Medulla oblongata (tissue), 1 donor: ENCODE measurements at regions not wholly inside any gene's neighbourhood (a gene's known extent, or its start where the extent isn't known, plus 50 kb on each side); places are given as distances from the start of the nearest gene placed in this dataset.
"Not testable (repeated sequence)": the region's sequence is repeated elsewhere in the genome, so short reads cannot be mapped to it uniquely, and the experiment has no call there.

Experiments
- DNase-seq: peaks from one replicate; pipeline ENCODE4 v3.0.0-alpha.2; 2015; ENCODE audit errors: extremely low spot score

- no peak for DNase-seq
These were observed 749.8 kb upstream of the GRAMD2B start for GRCh38 chr5:125673359-125673950.

- DNase-seq: no peak
These were observed 743.7 kb upstream of the GRAMD2B start for GRCh38 chr5:125679522-125679921.

- DNase-seq: no peak
These were observed 739.5 kb upstream of the GRAMD2B start for GRCh38 chr5:125683669-125684068.

- DNase-seq: no peak
These were observed 737.4 kb upstream of the GRAMD2B start for GRCh38 chr5:125685771-125686170.

- not testable (repeated sequence) for DNase-seq
These were observed 731.3 kb upstream of the GRAMD2B start for GRCh38 chr5:125691738-125692530.

- no peak for DNase-seq
These were observed 727.1 kb upstream of the GRAMD2B start for GRCh38 chr5:125695996-125696655.

GRCh38 chr5:125696762-125697161, 726.4 kb upstream of the GRAMD2B start:
- no peak for DNase-seq

GRCh38 chr5:125698420-125698819, 724.8 kb upstream of the GRAMD2B start:
- DNase-seq: no peak

GRCh38 chr5:125699860-125700259, 723.3 kb upstream of the GRAMD2B start:
- DNase-seq: no peak

GRCh38 chr5:125700380-125700861, 722.8 kb upstream of the GRAMD2B start:
- DNase-seq: no peak

- DNase-seq: no peak
These were observed 719.6 kb upstream of the GRAMD2B start for GRCh38 chr5:125703616-125704015.

GRCh38 chr5:125704888-125705287, 718.3 kb upstream of the GRAMD2B start:
- DNase-seq: no peak

- no peak for DNase-seq
These were observed 714.6 kb upstream of the GRAMD2B start for GRCh38 chr5:125708583-125708982.

GRCh38 chr5:125710745-125711144, 712.5 kb upstream of the GRAMD2B start:
- DNase-seq: no peak

- no peak for DNase-seq
These were observed 710.8 kb upstream of the GRAMD2B start for GRCh38 chr5:125712397-125712796.

GRCh38 chr5:125713109-125713805, 710.0 kb upstream of the GRAMD2B start:
- no peak for DNase-seq

- no peak for DNase-seq
These were observed 708.0 kb upstream of the GRAMD2B start for GRCh38 chr5:125715216-125715615.

GRCh38 chr5:125717209-125717608, 706.0 kb upstream of the GRAMD2B start:
- no peak for DNase-seq

GRCh38 chr5:125719681-125720347, 703.4 kb upstream of the GRAMD2B start:
- peak; percentile 65 for DNase-seq

- no peak for DNase-seq
These were observed 702.9 kb upstream of the GRAMD2B start for GRCh38 chr5:125720348-125720685.

GRCh38 chr5:125720721-125721120, 702.5 kb upstream of the GRAMD2B start:
- no peak for DNase-seq

GRCh38 chr5:125722550-125722949, 700.7 kb upstream of the GRAMD2B start:
- DNase-seq: no peak
